HepG2 (cell line): ENCODE measurements at regions not wholly inside any gene's neighbourhood (a gene's known extent, or its start where the extent isn't known, plus 50 kb on each side); places are given as distances from the start of the nearest gene placed in this dataset.

ENCODE experiments used
- ATAC-seq: fragments of 200-7000 bp; cut with Tn5 transposase; 3 replicates; pipeline ENCODE4 v1.9.1; 2020; ENCODE audit warnings: mild to moderate bottlenecking, moderate library complexity
- BruUV-seq: library from RNA; stranded (reverse); fragments of 400-500 nt; replicated peaks from 2 replicates; lab custom pipeline; 2021; lab: Mats Ljungman, UMichigan
- CTCF ChIA-PET: fragments of 300-600 bp; formaldehyde crosslinking; extraction: SDS; loops from one replicate; lab custom pipeline; 2021; ENCODE audit warnings: low total read pairs, inconsistent platforms, low intra/inter-chr PET ratio; lab: Yijun Ruan, JAX
- POLR2A ChIA-PET: fragments of 350-600 bp; sonication (Branson Sonifier 250); formaldehyde crosslinking; loops from one replicate; lab custom pipeline; 2020; ENCODE audit warnings: antibody characterized with exemption, inconsistent platforms; lab: Yijun Ruan, JAX
- DNase-seq: peaks from one replicate; pipeline ENCODE4 v3.0.0-alpha.2; 2015; ENCODE audit warnings: low spot score
- FAIRE-seq: peaks from 3 replicates; lab custom pipeline; 2011; peaks lifted over from hg19 to GRCh38; lab: Jason Lieb, UNC
- H2AFZ ChIP-seq: one replicate; pipeline ENCODE4 v1.6.1; 2011; ENCODE audit warnings: low read length, inconsistent platforms
- H3K27ac ChIP-seq: fragments of 300-600 bp; 3 replicates; pipeline ENCODE4 v1.8.0; 2011; ENCODE audit warnings: mixed run types, mild to moderate bottlenecking, mixed read lengths, low read length, inconsistent platforms; ENCODE audit not compliant: insufficient read depth; ENCODE audit errors: extremely low read length
- H3K27me3 ChIP-seq, 2 experiments: fragments of 200-600 bp in 1 of 2; 2 replicates in 1 of 2; 3 replicates in 1 of 2; pipeline versions ENCODE4 v1.6.0 to v1.8.0; 2011; ENCODE audit warnings: low read length in 2 of 2, mild to moderate bottlenecking in 2 of 2, moderate library complexity in 2 of 2, inconsistent platforms in 1 of 2; ENCODE audit not compliant: insufficient read depth in 2 of 2, control insufficient read depth in 1 of 2
- H3K36me3 ChIP-seq, 2 experiments: fragments of 200-600 bp in 1 of 2; replicated peaks in 1 of 2; 2 replicates in 1 of 2; 3 replicates in 1 of 2; pipeline versions ENCODE4 v1.5.1 to v1.8.0; 2011; ENCODE audit warnings: low read length in 2 of 2, inconsistent platforms in 1 of 2; ENCODE audit not compliant: insufficient read depth in 2 of 2, control insufficient read depth in 1 of 2
- H3K4me1 ChIP-seq: 2 replicates; pipeline ENCODE4 v1.5.1; 2012; ENCODE audit warnings: low read length, inconsistent platforms; ENCODE audit not compliant: insufficient read depth
- H3K4me2 ChIP-seq: 2 replicates; pipeline ENCODE4 v1.6.0; 2011; ENCODE audit warnings: low read depth, low read length, inconsistent platforms
- H3K4me3 ChIP-seq, 3 experiments: fragments of 200-600 bp in 1 of 3; sonication (generic), shearing (Covaris generic) in 1 of 3; replicated peaks in 1 of 3; 2 replicates each; pipeline ENCODE4 v1.5.1; 2011 to 2016; ENCODE audit warnings: low read length in 3 of 3, inconsistent platforms in 2 of 3, low read depth in 2 of 3, mild to moderate bottlenecking in 2 of 3, control low read depth in 1 of 3, mixed read lengths in 1 of 3; ENCODE audit not compliant: insufficient read depth in 1 of 3
- H3K79me2 ChIP-seq: one replicate; pipeline ENCODE4 v1.6.1; 2011; ENCODE audit warnings: low read length, inconsistent platforms; ENCODE audit not compliant: insufficient read depth
- H3K9ac ChIP-seq: 2 replicates; pipeline ENCODE4 v1.6.0; 2011; ENCODE audit warnings: mild to moderate bottlenecking, low read depth, low read length, inconsistent platforms; ENCODE audit not compliant: insufficient read depth
- H3K9me3 ChIP-seq: 2 replicates; pipeline ENCODE4 v1.5.1; 2012; ENCODE audit warnings: mild to moderate bottlenecking, low read length
- H4K20me1 ChIP-seq: 2 replicates; pipeline ENCODE4 v1.6.0; 2011; ENCODE audit warnings: inconsistent platforms, mild to moderate bottlenecking, low read length, moderate library complexity; ENCODE audit not compliant: insufficient read depth
- ARNTL ChIP-seq: sonication (generic); formaldehyde crosslinking; IDR thresholded peaks from 2 replicates; pipeline ENCODE4 v1.4.0; 2020; ENCODE audit warnings: mild to moderate bottlenecking, missing genetic modification reagents
- FLYWCH1 ChIP-seq: sonication (generic); formaldehyde crosslinking; IDR thresholded peaks from 2 replicates; pipeline ENCODE4 v1.8.1; 2023; ENCODE audit warnings: mild to moderate bottlenecking, missing genetic modification reagents
- HOXA7 ChIP-seq: sonication (generic); formaldehyde crosslinking; IDR thresholded peaks from 2 replicates; pipeline ENCODE4 v1.8.1; 2022; ENCODE audit warnings: mild to moderate bottlenecking, missing genetic modification reagents, moderate library complexity
- KLF11 ChIP-seq: IDR thresholded peaks from 2 replicates; pipeline ENCODE4 v1.6.1; 2016; ENCODE audit warnings: missing compliant biosample characterization
- MIER2 ChIP-seq: IDR thresholded peaks from 2 replicates; pipeline ENCODE4 v1.6.1; 2016; ENCODE audit warnings: missing biosample characterization, missing genetic modification reagents
- THAP11 ChIP-seq: IDR thresholded peaks from 2 replicates; pipeline ENCODE4 v1.6.1; 2016; ENCODE audit warnings: missing biosample characterization, missing genetic modification reagents
- ZNF143 ChIP-seq: sonication (generic); formaldehyde crosslinking; IDR thresholded peaks from 2 replicates; pipeline ENCODE4 v1.4.0; 2020; ENCODE audit warnings: missing genetic modification reagents
- ZNF577 ChIP-seq: sonication (generic); formaldehyde crosslinking; IDR thresholded peaks from 2 replicates; pipeline ENCODE4 v1.4.0; 2020; ENCODE audit warnings: mild to moderate bottlenecking, low read depth, missing genetic modification reagents, borderline replicate concordance
- ZNF678 ChIP-seq: sonication (generic); formaldehyde crosslinking; IDR thresholded peaks from 2 replicates; pipeline ENCODE4 v1.4.0; 2020; ENCODE audit warnings: mild to moderate bottlenecking, missing genetic modification reagents
- WGBS: methylation state at CpG from one replicate; pipeline ENCODE4 v1.1.6; 2017; ENCODE audit warnings: low lambda C conversion rate; 5-methylcytosine and 5-hydroxymethylcytosine counted together
- in situ Hi-C: cut with HindIII; loops from 2 replicates; pipeline ENCODE4 v1.10.0; 2017; ENCODE audit warnings: low pct_unique_long_range_greater_than_20kb; ENCODE audit not compliant: extremely low pct_ligation_motif_present
- intact Hi-C: fragments of 100-400 bp; cut with micrococcal nuclease; formaldehyde crosslinking; loops from one replicate; pipeline ENCODE4 v1.10.0; 2022; ENCODE audit not compliant: unreplicated experiment
- TF ChIP-seq, protein P1 (sequence below): sonication (generic); formaldehyde crosslinking; IDR thresholded peaks from 2 replicates; pipeline ENCODE4 v1.4.0; 2020; ENCODE audit warnings: missing genetic modification reagents
- TF ChIP-seq, protein P2 (sequence below): sonication (generic); formaldehyde crosslinking; IDR thresholded peaks from 2 replicates; pipeline ENCODE4 v1.8.1; 2023; ENCODE audit warnings: mild to moderate bottlenecking, inconsistent platforms, moderate library complexity, missing genetic modification reagents, borderline replicate concordance

DNA sequence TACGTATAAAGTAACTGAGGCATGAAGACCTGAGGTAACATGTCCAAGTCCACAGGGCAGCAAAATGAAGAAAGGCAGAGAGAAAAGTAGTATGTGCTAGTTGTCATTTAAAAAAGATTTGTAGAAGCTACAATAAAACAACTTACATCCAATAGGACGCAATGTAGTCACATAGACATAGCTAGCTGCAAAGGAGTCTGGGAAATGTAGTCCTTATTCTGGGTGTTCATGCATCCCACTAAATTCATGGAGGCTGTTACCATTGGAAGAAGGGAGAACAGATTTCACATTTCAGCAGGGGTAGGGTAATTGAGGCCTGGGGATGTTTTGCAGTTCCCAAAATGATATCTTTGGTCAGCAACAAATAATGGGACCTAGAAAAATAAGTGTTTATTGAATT lies 571.4 kb downstream of the MIAT start:
- Histone ChIP-seq H3K9me3 (no peaks in the 10 kb centered on the region), H3K36me3 (no peaks in the 10 kb centered on the region), H3K27me3 (no peaks in the 10 kb centered on the region; a peak in 2 of 5 replicates), H3K4me3 (no peak overlapping the region), H2AFZ (no peak overlapping the region), H3K4me2 (no peak overlapping the region), H3K9ac (no peak overlapping the region), H3K4me1 (no peaks in the 10 kb centered on the region), H4K20me1 (no peaks in the 10 kb centered on the region), H3K27ac (no peak overlapping the region), H3K79me2 (no peaks in the 10 kb centered on the region)
- ChIA-PET CTCF (no interaction called here), POLR2A (no interaction called here)
- no TSS peak for BruUV-seq
- intact Hi-C loops, result no loop called here
- in situ Hi-C loops, result no loop called here
- DNase-seq (no peak), ATAC-seq (no peak), FAIRE-seq (no peak)
- 33% methylated on average over 2 of the region's 2 CpGs for WGBS
- TF ChIP-seq KLF11 (CRISPR knock-in tag) (no peak), FLYWCH1 (CRISPR knock-in tag) (no peak), ZNF678 (no peak), ARNTL (CRISPR knock-in tag) (no peak), THAP11 (CRISPR knock-in tag) (peak; percentile 51; the same call in 1 of the 2 replicates), HOXA7 (CRISPR knock-in tag) (no peak), MIER2 (CRISPR knock-in tag) (no peak), ZNF143 (CRISPR knock-in tag) (peak; percentile 37; the same call in 1 of the 2 replicates), ZNF577 (CRISPR knock-in tag) (no peak)
- TF ChIP-seq, protein P1, sequence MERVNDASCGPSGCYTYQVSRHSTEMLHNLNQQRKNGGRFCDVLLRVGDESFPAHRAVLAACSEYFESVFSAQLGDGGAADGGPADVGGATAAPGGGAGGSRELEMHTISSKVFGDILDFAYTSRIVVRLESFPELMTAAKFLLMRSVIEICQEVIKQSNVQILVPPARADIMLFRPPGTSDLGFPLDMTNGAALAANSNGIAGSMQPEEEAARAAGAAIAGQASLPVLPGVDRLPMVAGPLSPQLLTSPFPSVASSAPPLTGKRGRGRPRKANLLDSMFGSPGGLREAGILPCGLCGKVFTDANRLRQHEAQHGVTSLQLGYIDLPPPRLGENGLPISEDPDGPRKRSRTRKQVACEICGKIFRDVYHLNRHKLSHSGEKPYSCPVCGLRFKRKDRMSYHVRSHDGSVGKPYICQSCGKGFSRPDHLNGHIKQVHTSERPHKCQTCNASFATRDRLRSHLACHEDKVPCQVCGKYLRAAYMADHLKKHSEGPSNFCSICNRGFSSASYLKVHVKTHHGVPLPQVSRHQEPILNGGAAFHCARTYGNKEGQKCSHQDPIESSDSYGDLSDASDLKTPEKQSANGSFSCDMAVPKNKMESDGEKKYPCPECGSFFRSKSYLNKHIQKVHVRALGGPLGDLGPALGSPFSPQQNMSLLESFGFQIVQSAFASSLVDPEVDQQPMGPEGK (CRISPR knock-in tag), result no peak
- TF ChIP-seq, protein P2, sequence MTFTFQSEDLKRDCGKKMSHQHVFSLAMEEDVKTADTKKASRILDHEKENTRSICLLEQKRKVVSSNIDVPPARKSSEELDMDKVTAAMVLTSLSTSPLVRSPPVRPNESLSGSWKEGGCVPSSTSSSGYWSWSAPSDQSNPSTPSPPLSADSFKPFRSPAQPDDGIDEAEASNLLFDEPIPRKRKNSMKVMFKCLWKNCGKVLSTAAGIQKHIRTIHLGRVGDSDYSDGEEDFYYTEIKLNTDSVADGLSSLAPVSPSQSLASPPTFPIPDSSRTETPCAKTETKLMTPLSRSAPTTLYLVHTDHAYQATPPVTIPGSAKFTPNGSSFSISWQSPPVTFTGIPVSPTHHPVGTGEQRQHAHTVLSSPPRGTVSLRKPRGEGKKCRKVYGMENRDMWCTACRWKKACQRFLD (CRISPR knock-in tag), result no peak
